CD4-positive, CD25-positive, alpha-beta regulatory T cell (primary cell): ENCODE measurements at regions not wholly inside any gene's neighbourhood (a gene's known extent, or its start where the extent isn't known, plus 50 kb on each side); places are given as distances from the start of the nearest gene placed in this dataset.

ENCODE experiments used
- ATAC-seq, 2 donors: fragments of 150-1000 bp; cut with Tn5 transposase; one replicate each; pipeline ENCODE4 v1.10.0; 2021; ENCODE audit warnings: low read depth in 2 of 2, moderate number of reproducible peaks in 2 of 2, moderate library complexity in 1 of 2
- DNase-seq, 3 donors: peaks; one replicate each; pipeline versions ENCODE4 v3.0.0 to v3.0.0-alpha.2; 2012 to 2022; ENCODE audit warnings: mixed read lengths in 1 of 3
- H3K27ac ChIP-seq: one replicate; pipeline ENCODE4 v1.7.0; 2013; ENCODE audit warnings: mild to moderate bottlenecking, low read length; ENCODE audit not compliant: insufficient read depth, poor library complexity, severe bottlenecking
- H3K27me3 ChIP-seq: one replicate; pipeline ENCODE4 v1.7.0; 2013; ENCODE audit warnings: low read length; ENCODE audit not compliant: control insufficient read depth, insufficient read depth
- H3K36me3 ChIP-seq: one replicate; pipeline ENCODE4 v1.7.0; 2013; ENCODE audit warnings: mild to moderate bottlenecking, low read length, moderate library complexity; ENCODE audit not compliant: control insufficient read depth, insufficient read depth
- H3K4me1 ChIP-seq: 2 replicates; pipeline ENCODE4 v1.7.0; 2013; ENCODE audit warnings: mild to moderate bottlenecking, low read length; ENCODE audit not compliant: insufficient read depth, control insufficient read depth, poor library complexity, severe bottlenecking
- H3K4me3 ChIP-seq: one replicate; pipeline ENCODE4 v1.7.0; 2013; ENCODE audit warnings: low read depth, mild to moderate bottlenecking, low read length, moderate library complexity
- H3K9me3 ChIP-seq, 2 experiments: 1 replicate in 1 of 2; 2 replicates in 1 of 2; pipeline ENCODE4 v1.7.0; 2013; ENCODE audit warnings: low read length in 2 of 2, mild to moderate bottlenecking in 1 of 2, moderate library complexity in 1 of 2; ENCODE audit not compliant: control insufficient read depth in 2 of 2
- H3K27ac Mint-ChIP-seq, 3 donors: one replicate each; pipeline ENCODE4 v1.8.0; 2020 to 2022; ENCODE audit warnings: mild to moderate bottlenecking in 3 of 3, mixed read lengths in 3 of 3, moderate library complexity in 2 of 3
- H3K27me3 Mint-ChIP-seq: one replicate; pipeline ENCODE4 v1.8.0; 2022; ENCODE audit warnings: mild to moderate bottlenecking, mixed read lengths
- H3K36me3 Mint-ChIP-seq: one replicate; pipeline ENCODE4 v1.8.0; 2020; ENCODE audit warnings: mixed read lengths
- H3K4me1 Mint-ChIP-seq, 4 donors: one replicate each; pipeline ENCODE4 v1.8.0; 2020 to 2022; ENCODE audit warnings: mixed read lengths in 4 of 4, mild to moderate bottlenecking in 1 of 4
- H3K4me3 Mint-ChIP-seq, 4 donors: one replicate each; pipeline ENCODE4 v1.8.0; 2020 to 2022; ENCODE audit warnings: mild to moderate bottlenecking in 4 of 4, mixed read lengths in 4 of 4, moderate library complexity in 3 of 4
- H3K9me3 Mint-ChIP-seq, 7 donors: one replicate each; pipeline ENCODE4 v1.8.0; 2020 to 2022; ENCODE audit warnings: mixed read lengths in 7 of 7, mild to moderate bottlenecking in 3 of 7, moderate library complexity in 2 of 7

- Mint-ChIP-seq H3K27ac (no peak overlapping the region), H3K27me3 (no peaks in the 10 kb centered on the region), H3K4me3 (no peak overlapping the region), H3K36me3 (peaks cover 4% of the 10 kb centered on the region), H3K4me1 (peaks cover 0 to 3% (median 0%) of the 10 kb centered on the region in 4 donors), H3K9me3 (peaks cover 0 to 3% (median 0%) of the 10 kb centered on the region in 7 donors)
- Histone ChIP-seq H3K9me3 (no peaks in the 10 kb centered on the region), H3K4me1 (no peaks in the 10 kb centered on the region), H3K27me3 (no peaks in the 10 kb centered on the region), H3K36me3 (no peaks in the 10 kb centered on the region), H3K27ac (no peak overlapping the region), H3K4me3 (no peak overlapping the region)
- DNase-seq = no peak
- ATAC-seq = no peak
These were observed 119.1 kb downstream of the MN1 start for GRCh38 chr22:27682437-27682836.

DNA sequence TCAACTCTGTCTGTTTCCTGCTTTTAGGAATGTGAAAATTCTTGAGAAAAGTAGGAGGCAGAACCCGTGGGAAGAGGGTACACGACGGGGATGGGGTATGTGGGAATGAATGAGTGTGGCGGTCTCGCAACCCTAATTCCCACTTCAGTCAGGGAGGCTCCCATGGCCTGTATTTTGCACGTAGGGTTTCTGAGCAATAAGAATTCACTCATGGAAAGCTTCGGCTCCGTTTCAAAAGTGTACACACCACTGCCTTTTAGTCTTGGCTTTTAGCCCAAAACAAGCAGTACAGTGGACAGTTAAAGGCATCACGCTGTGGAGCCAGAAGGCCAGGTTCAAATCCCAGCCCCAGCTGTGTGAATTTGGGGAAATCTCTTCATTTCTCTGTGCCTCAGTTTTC lies 116.7 kb downstream of the MN1 start:
- Mint-ChIP-seq H3K36me3 (peaks cover 4% of the 10 kb centered on the region), H3K4me3 (no peak overlapping the region), H3K27me3 (no peaks in the 10 kb centered on the region), H3K27ac (no peak overlapping the region), H3K9me3 (peaks cover 0 to 5% (median 0%) of the 10 kb centered on the region in 7 donors), H3K4me1 (peaks cover 0 to 3% (median 0%) of the 10 kb centered on the region in 4 donors)
- H3K36me3 ChIP-seq = no peaks in the 10 kb centered on the region
- H3K27ac ChIP-seq = no peak overlapping the region
- H3K4me3 ChIP-seq = no peak overlapping the region
- no peaks in the 10 kb centered on the region for H3K4me1 ChIP-seq
- H3K27me3 ChIP-seq = no peaks in the 10 kb centered on the region
- H3K9me3 ChIP-seq = no peaks in the 10 kb centered on the region
- DNase-seq = no peak
- ATAC-seq = no peak

GRCh38 chr22:27685515-27685914 lies 116.0 kb downstream of the MN1 start:
- Mint-ChIP-seq H3K36me3 (peaks cover 4% of the 10 kb centered on the region), H3K4me1 (peaks cover 0 to 3% (median 0%) of the 10 kb centered on the region in 4 donors), H3K9me3 (peaks cover 0 to 5% (median 0%) of the 10 kb centered on the region in 7 donors), H3K27me3 (no peaks in the 10 kb centered on the region), H3K27ac (no peak overlapping the region), H3K4me3 (no peak overlapping the region)
- H3K9me3 ChIP-seq = no peaks in the 10 kb centered on the region
- no peak for DNase-seq
- ATAC-seq = no peak
- no peaks in the 10 kb centered on the region for H3K36me3 ChIP-seq
- no peaks in the 10 kb centered on the region for H3K4me1 ChIP-seq
- H3K4me3 ChIP-seq = no peak overlapping the region
- H3K27me3 ChIP-seq = no peaks in the 10 kb centered on the region
- H3K27ac ChIP-seq = no peak overlapping the region

GRCh38 chr22:27685970-27686369 lies 115.6 kb downstream of the MN1 start:
- Histone ChIP-seq H3K27ac (no peak overlapping the region), H3K9me3 (no peaks in the 10 kb centered on the region), H3K27me3 (no peaks in the 10 kb centered on the region), H3K4me3 (no peak overlapping the region), H3K4me1 (no peaks in the 10 kb centered on the region), H3K36me3 (no peaks in the 10 kb centered on the region)
- Mint-ChIP-seq H3K4me3 (no peak overlapping the region), H3K4me1 (peaks cover 0 to 3% (median 0%) of the 10 kb centered on the region in 4 donors), H3K27ac (no peak overlapping the region), H3K9me3 (peaks cover 0 to 5% (median 0%) of the 10 kb centered on the region in 7 donors), H3K36me3 (peaks cover 4% of the 10 kb centered on the region), H3K27me3 (no peaks in the 10 kb centered on the region)
- ATAC-seq = no peak
- no peak for DNase-seq

DNA sequence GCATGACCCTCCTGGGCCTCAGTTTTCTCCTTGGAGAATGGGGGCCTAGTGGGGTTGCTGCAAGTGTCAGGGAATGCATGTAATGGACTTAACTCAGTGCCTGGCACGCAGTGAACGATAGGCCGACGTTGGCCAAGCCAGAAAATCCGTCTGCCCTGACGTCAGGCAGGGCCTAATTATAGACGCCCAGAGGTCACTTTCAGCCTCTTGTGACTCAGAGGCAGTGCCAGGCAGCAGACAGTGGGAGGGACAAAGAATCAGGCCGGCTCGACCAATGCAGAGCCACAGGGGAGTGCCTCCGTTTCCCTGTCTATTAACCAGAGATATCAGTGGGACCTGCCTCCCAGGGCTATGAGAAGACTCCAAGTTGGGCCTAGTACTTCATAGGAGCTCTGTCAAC lies 115.0 kb downstream of the MN1 start:
- H3K27ac ChIP-seq = no peak overlapping the region
- no peaks in the 10 kb centered on the region for H3K9me3 ChIP-seq
- H3K36me3 ChIP-seq = no peaks in the 10 kb centered on the region
- peaks cover 0 to 3% (median 0%) of the 10 kb centered on the region in 4 donors for H3K4me1 Mint-ChIP-seq
- DNase-seq (no peak), ATAC-seq (no peak)
- peaks cover 0 to 5% (median 0%) of the 10 kb centered on the region in 7 donors for H3K9me3 Mint-ChIP-seq
- H3K4me3 Mint-ChIP-seq = no peak overlapping the region
- H3K27me3 ChIP-seq = no peaks in the 10 kb centered on the region
- no peaks in the 10 kb centered on the region for H3K27me3 Mint-ChIP-seq
- H3K4me1 ChIP-seq = no peaks in the 10 kb centered on the region
- no peak overlapping the region for H3K27ac Mint-ChIP-seq
- H3K36me3 Mint-ChIP-seq = peaks cover 4% of the 10 kb centered on the region
- no peak overlapping the region for H3K4me3 ChIP-seq

GRCh38 chr22:27687984-27688545 lies 113.5 kb downstream of the MN1 start:
- H3K4me1 ChIP-seq = no peaks in the 10 kb centered on the region
- H3K9me3 ChIP-seq = no peaks in the 10 kb centered on the region
- no peaks in the 10 kb centered on the region for H3K27me3 ChIP-seq
- peaks cover 0 to 5% (median under 1%) of the 10 kb centered on the region in 7 donors for H3K9me3 Mint-ChIP-seq
- H3K36me3 ChIP-seq = no peaks in the 10 kb centered on the region
- no peak for ATAC-seq
- H3K27ac ChIP-seq = no peak overlapping the region
- H3K4me1 Mint-ChIP-seq = peaks cover 0 to 3% (median 0%) of the 10 kb centered on the region in 4 donors
- peaks cover 4% of the 10 kb centered on the region for H3K36me3 Mint-ChIP-seq
- no peak overlapping the region for H3K27ac Mint-ChIP-seq
- H3K4me3 ChIP-seq = no peak overlapping the region
- H3K4me3 Mint-ChIP-seq = no peak overlapping the region
- DNase-seq = no peak
- no peaks in the 10 kb centered on the region for H3K27me3 Mint-ChIP-seq

DNA sequence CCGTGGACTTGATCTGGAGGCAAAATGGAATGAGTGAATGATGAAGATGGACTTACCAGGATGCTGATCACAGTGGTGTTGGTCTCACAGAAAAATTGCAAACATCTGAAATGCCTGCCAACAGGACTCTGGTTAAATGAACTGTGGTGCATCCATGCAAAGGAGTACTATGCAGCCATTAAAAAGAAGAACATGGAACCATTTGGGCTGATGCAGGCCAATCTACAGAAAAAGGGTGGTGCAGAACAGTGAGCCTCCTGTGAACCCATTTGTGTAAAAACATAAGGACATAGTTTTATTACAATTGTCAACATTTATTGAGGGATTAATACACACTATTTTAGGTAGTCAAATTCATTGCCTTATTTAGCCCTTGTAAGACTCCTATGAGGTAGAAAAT lies 111.9 kb downstream of the MN1 start:
- H3K27ac ChIP-seq = no peak overlapping the region
- no peaks in the 10 kb centered on the region for H3K9me3 ChIP-seq
- Mint-ChIP-seq H3K27ac (no peak overlapping the region), H3K27me3 (no peaks in the 10 kb centered on the region), H3K36me3 (peaks cover 4% of the 10 kb centered on the region), H3K9me3 (peaks cover 0 to 5% (median 1%) of the 10 kb centered on the region in 7 donors), H3K4me3 (no peak overlapping the region), H3K4me1 (peaks cover 0 to 3% (median 0%) of the 10 kb centered on the region in 4 donors)
- no peak for DNase-seq
- no peak for ATAC-seq
- H3K4me1 ChIP-seq = no peaks in the 10 kb centered on the region
- no peak overlapping the region for H3K4me3 ChIP-seq
- H3K36me3 ChIP-seq = no peaks in the 10 kb centered on the region
- no peaks in the 10 kb centered on the region for H3K27me3 ChIP-seq

GRCh38 chr22:27690599-27690998 lies 111.0 kb downstream of the MN1 start:
- DNase-seq = no peak
- Mint-ChIP-seq H3K4me3 (no peak overlapping the region), H3K4me1 (peaks cover 0 to 3% (median 0%) of the 10 kb centered on the region in 4 donors), H3K27me3 (no peaks in the 10 kb centered on the region), H3K9me3 (peaks cover 0 to 5% (median 1%) of the 10 kb centered on the region in 7 donors), H3K27ac (no peak overlapping the region), H3K36me3 (peaks cover 4% of the 10 kb centered on the region)
- no peak overlapping the region for H3K27ac ChIP-seq
- no peaks in the 10 kb centered on the region for H3K36me3 ChIP-seq
- H3K4me3 ChIP-seq = no peak overlapping the region
- ATAC-seq = no peak
- no peaks in the 10 kb centered on the region for H3K27me3 ChIP-seq
- H3K9me3 ChIP-seq = no peaks in the 10 kb centered on the region
- no peaks in the 10 kb centered on the region for H3K4me1 ChIP-seq
